Calu3 (cell line): ENCODE measurements at regions not wholly inside any gene's neighbourhood (a gene's known extent, or its start where the extent isn't known, plus 50 kb on each side); places are given as distances from the start of the nearest gene placed in this dataset.
"Not testable (repeated sequence)": the region's sequence is repeated elsewhere in the genome, so short reads cannot be mapped to it uniquely, and the experiment has no call there.

Experiments used
- BruUV-seq: library from RNA; stranded (reverse); fragments of 400-500 nt; replicated peaks from 2 replicates; lab custom pipeline; 2021; lab: Mats Ljungman, UMichigan
- CTCF ChIA-PET: fragments of 300-600 bp; sonication (Branson Sonifier 250); formaldehyde crosslinking; loops from one replicate; lab custom pipeline; 2022; ENCODE audit warnings: antibody characterized with exemption; lab: Charles Lee
- DNase-seq: peaks from one replicate; pipeline ENCODE4 v3.0.0; 2022
- H3K27ac Mint-ChIP-seq: one replicate; pipeline ENCODE4 v1.8.0; 2022; ENCODE audit warnings: mixed read lengths; ENCODE audit not compliant: unreplicated experiment
- H3K27me3 Mint-ChIP-seq: one replicate; pipeline ENCODE4 v1.8.0; 2022; ENCODE audit warnings: mixed read lengths; ENCODE audit not compliant: unreplicated experiment
- H3K36me3 Mint-ChIP-seq: one replicate; pipeline ENCODE4 v1.8.0; 2022; ENCODE audit warnings: mild to moderate bottlenecking, moderate library complexity, mixed read lengths; ENCODE audit not compliant: insufficient read depth, unreplicated experiment
- H3K4me1 Mint-ChIP-seq: one replicate; pipeline ENCODE4 v1.8.0; 2022; ENCODE audit warnings: mild to moderate bottlenecking, low read depth, mixed read lengths; ENCODE audit not compliant: unreplicated experiment
- H3K4me3 Mint-ChIP-seq: one replicate; pipeline ENCODE4 v1.8.0; 2022; ENCODE audit warnings: mild to moderate bottlenecking, low read depth, moderate library complexity, mixed read lengths; ENCODE audit not compliant: unreplicated experiment
- H3K9me3 Mint-ChIP-seq: one replicate; pipeline ENCODE4 v1.8.0; 2022; ENCODE audit warnings: low read depth, mixed read lengths; ENCODE audit not compliant: unreplicated experiment
- CTCF ChIP-seq: fragments of 200-600 bp; IDR thresholded peaks from one replicate; pipeline ENCODE4 v1.8.0; 2022; ENCODE audit warnings: antibody characterized with exemption; ENCODE audit not compliant: unreplicated experiment
- intact Hi-C: fragments of 100-400 bp; cut with micrococcal nuclease; formaldehyde crosslinking; loops from one replicate; pipeline ENCODE4 v1.10.0; 2022; ENCODE audit not compliant: unreplicated experiment

GRCh38 chr6:27531772-27532459, 59.0 kb upstream of the ZNF184 start:
- intact Hi-C loops, result no loop called here
- Mint-ChIP-seq H3K4me3 (no peak overlapping the region), H3K27me3 (no peaks in the 10 kb centered on the region), H3K36me3 (no peaks in the 10 kb centered on the region), H3K27ac (no peak overlapping the region), H3K9me3 (no peaks in the 10 kb centered on the region), H3K4me1 (no peaks in the 10 kb centered on the region)
- CTCF ChIA-PET, result interaction anchor here (0.6 kb wide), 1 partner anchor 182 kb away, joined by 7 read pairs; no protein-coding TSS in a partner anchor
- TF ChIP-seq CTCF, result no peak
- no TSS peak for BruUV-seq
- no peak for DNase-seq

- CTCF ChIA-PET, DNase-seq, H3K36me3 Mint-ChIP-seq, intact Hi-C loops, BruUV-seq, H3K4me1 Mint-ChIP-seq, H3K27me3 Mint-ChIP-seq, H3K4me3 Mint-ChIP-seq, H3K9me3 Mint-ChIP-seq, H3K27ac Mint-ChIP-seq: not testable (repeated sequence)
Observed at GRCh38 chr6:27529796-27530195, 56.9 kb upstream of the ZNF184 start.

GRCh38 chr6:27528714-27529113, 55.8 kb upstream of the ZNF184 start:
- no peak for TF ChIP-seq CTCF
- H3K9me3 Mint-ChIP-seq, result no peaks in the 10 kb centered on the region
- BruUV-seq, result no TSS peak
- no peak overlapping the region for H3K27ac Mint-ChIP-seq
- H3K36me3 Mint-ChIP-seq, result no peaks in the 10 kb centered on the region
- intact Hi-C loops, result no loop called here
- CTCF ChIA-PET, result no interaction called here
- DNase-seq, result no peak
- no peaks in the 10 kb centered on the region for H3K27me3 Mint-ChIP-seq
- no peaks in the 10 kb centered on the region for H3K4me1 Mint-ChIP-seq
- H3K4me3 Mint-ChIP-seq, result no peak overlapping the region
